Mucosa of stomach (tissue), 1 donor: ENCODE measurements at regions not wholly inside any gene's neighbourhood (a gene's known extent, or its start where the extent isn't known, plus 50 kb on each side); places are given as distances from the start of the nearest gene placed in this dataset.

Experiments
- H3K27me3 ChIP-seq: one replicate; pipeline ENCODE4 v1.7.0; 2013; ENCODE audit warnings: mild to moderate bottlenecking, low read length; ENCODE audit not compliant: control insufficient read depth, insufficient read depth
- H3K36me3 ChIP-seq: one replicate; pipeline ENCODE4 v1.7.0; 2013; ENCODE audit warnings: low read length; ENCODE audit not compliant: control insufficient read depth, insufficient read depth
- H3K4me1 ChIP-seq: one replicate; pipeline ENCODE4 v1.7.0; 2013; ENCODE audit warnings: mild to moderate bottlenecking, low read length; ENCODE audit not compliant: control insufficient read depth, insufficient read depth
- H3K4me3 ChIP-seq: one replicate; pipeline ENCODE4 v1.7.0; 2013; ENCODE audit warnings: low read length
- H3K9ac ChIP-seq: one replicate; pipeline ENCODE4 v1.7.0; 2013; ENCODE audit warnings: mild to moderate bottlenecking, low read length, moderate library complexity
- H3K9me3 ChIP-seq: one replicate; pipeline ENCODE4 v1.7.0; 2013; ENCODE audit warnings: mild to moderate bottlenecking, low read length, moderate library complexity; ENCODE audit not compliant: control insufficient read depth
- donor health status: Pancreatic carcinoma.

GRCh38 chr16:86060381-86061317 is 161.7 kb downstream of the IRF8 start:
- Histone ChIP-seq H3K36me3 (no peaks in the 10 kb centered on the region), H3K4me3 (no peak overlapping the region), H3K4me1 (peaks cover 7% of the 10 kb centered on the region), H3K27me3 (no peaks in the 10 kb centered on the region), H3K9me3 (no peaks in the 10 kb centered on the region), H3K9ac (no peak overlapping the region)

- Histone ChIP-seq H3K9ac (no peak overlapping the region), H3K4me3 (no peak overlapping the region), H3K27me3 (no peaks in the 10 kb centered on the region), H3K9me3 (no peaks in the 10 kb centered on the region), H3K36me3 (no peaks in the 10 kb centered on the region), H3K4me1 (peaks cover 7% of the 10 kb centered on the region)
Measured at GRCh38 chr16:86061318-86061695, 162.3 kb downstream of the IRF8 start.

- no peak overlapping the region for H3K9ac ChIP-seq
- H3K9me3 ChIP-seq = no peaks in the 10 kb centered on the region
- H3K4me3 ChIP-seq = no peak overlapping the region
- no peaks in the 10 kb centered on the region for H3K27me3 ChIP-seq
- no peaks in the 10 kb centered on the region for H3K36me3 ChIP-seq
- peaks cover 7% of the 10 kb centered on the region for H3K4me1 ChIP-seq
Measured at GRCh38 chr16:86061721-86062120, 162.8 kb downstream of the IRF8 start.

GRCh38 chr16:86062271-86062965 is 163.5 kb downstream of the IRF8 start:
- H3K4me3 ChIP-seq = no peak overlapping the region
- no peaks in the 10 kb centered on the region for H3K27me3 ChIP-seq

GRCh38 chr16:86063760-86064405 is 164.9 kb downstream of the IRF8 start:
- no peaks in the 10 kb centered on the region for H3K9me3 ChIP-seq
- no peaks in the 10 kb centered on the region for H3K27me3 ChIP-seq
- no peaks in the 10 kb centered on the region for H3K36me3 ChIP-seq
- H3K9ac ChIP-seq = no peak overlapping the region
- peaks cover 7% of the 10 kb centered on the region for H3K4me1 ChIP-seq
- H3K4me3 ChIP-seq = no peak overlapping the region

More at GRCh38 chr16:86062271-86062965, 163.5 kb downstream of the IRF8 start:
- Histone ChIP-seq H3K36me3 (no peaks in the 10 kb centered on the region), H3K9me3 (no peaks in the 10 kb centered on the region), H3K4me1 (peaks cover 7% of the 10 kb centered on the region), H3K9ac (no peak overlapping the region)

- no peak overlapping the region for H3K9ac ChIP-seq
- H3K36me3 ChIP-seq = no peaks in the 10 kb centered on the region
- H3K4me1 ChIP-seq = peaks cover 3% of the 10 kb centered on the region
- H3K9me3 ChIP-seq = no peaks in the 10 kb centered on the region
- H3K27me3 ChIP-seq = no peaks in the 10 kb centered on the region
- H3K4me3 ChIP-seq = no peak overlapping the region
Measured at GRCh38 chr16:86064431-86065250, 165.7 kb downstream of the IRF8 start.

GRCh38 chr16:86065711-86066110 is 166.7 kb downstream of the IRF8 start:
- H3K4me3 ChIP-seq = no peak overlapping the region
- peaks cover 3% of the 10 kb centered on the region for H3K4me1 ChIP-seq
- no peaks in the 10 kb centered on the region for H3K27me3 ChIP-seq
- H3K36me3 ChIP-seq = no peaks in the 10 kb centered on the region
- no peak overlapping the region for H3K9ac ChIP-seq
- no peaks in the 10 kb centered on the region for H3K9me3 ChIP-seq

GRCh38 chr16:86066811-86067210 is 167.8 kb downstream of the IRF8 start:
- Histone ChIP-seq H3K4me3 (no peak overlapping the region), H3K27me3 (no peaks in the 10 kb centered on the region), H3K4me1 (peaks cover 2% of the 10 kb centered on the region), H3K9ac (no peak overlapping the region), H3K9me3 (no peaks in the 10 kb centered on the region), H3K36me3 (no peaks in the 10 kb centered on the region)

GRCh38 chr16:86067516-86067915 is 168.6 kb downstream of the IRF8 start:
- H3K4me3 ChIP-seq = no peak overlapping the region
- H3K4me1 ChIP-seq = no peaks in the 10 kb centered on the region
- H3K27me3 ChIP-seq = no peaks in the 10 kb centered on the region
- H3K36me3 ChIP-seq = no peaks in the 10 kb centered on the region
- H3K9ac ChIP-seq = no peak overlapping the region
- H3K9me3 ChIP-seq = no peaks in the 10 kb centered on the region

- H3K4me1 ChIP-seq = no peaks in the 10 kb centered on the region
- H3K27me3 ChIP-seq = no peaks in the 10 kb centered on the region
- H3K36me3 ChIP-seq = no peaks in the 10 kb centered on the region
- H3K4me3 ChIP-seq = no peak overlapping the region
- H3K9me3 ChIP-seq = no peaks in the 10 kb centered on the region
- H3K9ac ChIP-seq = no peak overlapping the region
Measured at GRCh38 chr16:86067936-86068335, 169.0 kb downstream of the IRF8 start.

- Histone ChIP-seq H3K36me3 (no peaks in the 10 kb centered on the region), H3K9me3 (no peaks in the 10 kb centered on the region), H3K27me3 (no peaks in the 10 kb centered on the region), H3K9ac (no peak overlapping the region), H3K4me3 (no peak overlapping the region), H3K4me1 (peaks cover 4% of the 10 kb centered on the region)
Measured at GRCh38 chr16:86068722-86069121, 169.8 kb downstream of the IRF8 start.
